ENCODE measurements at regions not wholly inside any gene's neighbourhood (a gene's known extent, or its start where the extent isn't known, plus 50 kb on each side); places are given as distances from the start of the nearest gene placed in this dataset.

DNA sequence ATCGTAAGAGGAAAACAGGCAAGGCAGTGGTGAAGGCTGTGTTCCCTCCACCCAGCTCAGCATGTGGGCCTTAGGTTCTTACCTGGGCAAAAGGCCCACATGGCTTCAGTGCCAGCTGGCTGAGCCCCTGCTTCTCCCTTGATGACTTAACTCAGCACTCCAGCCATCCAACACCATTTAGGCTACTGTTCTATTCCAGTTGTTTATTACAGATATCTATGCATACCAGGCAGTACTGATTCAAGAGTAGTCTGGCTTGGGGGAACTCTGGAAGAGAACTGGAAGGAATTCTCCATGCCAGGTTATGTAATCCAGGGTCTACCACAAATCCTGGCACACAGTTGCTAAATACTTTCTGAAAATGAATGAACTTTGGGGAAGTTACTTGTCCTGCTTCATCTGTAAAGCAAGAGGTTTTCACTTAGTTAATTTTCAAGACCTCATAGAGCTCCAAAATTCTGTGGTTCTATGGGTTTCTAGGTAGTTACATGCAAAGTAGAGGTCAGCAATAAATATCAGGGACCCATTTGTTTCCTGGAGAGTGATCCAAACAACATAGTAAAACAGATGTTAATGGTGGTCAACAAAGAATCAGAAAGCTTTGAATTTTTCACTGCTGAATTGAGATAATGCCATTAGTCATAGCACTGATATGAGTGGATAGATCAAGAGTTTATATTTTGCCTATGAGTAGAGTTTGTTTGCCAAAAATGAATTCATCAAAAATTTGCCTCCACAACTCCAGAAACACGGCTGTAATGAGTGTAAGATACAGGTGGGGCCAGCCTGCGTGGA, 88.2 kb upstream of the OSMR start:
- DNase-seq (ENCODE audit: low spot score): no peak
- H3K4me3 ChIP-seq: no peak overlapping the region
- no peak overlapping the region for H3K27ac ChIP-seq
- TF ChIP-seq, protein P1, sequence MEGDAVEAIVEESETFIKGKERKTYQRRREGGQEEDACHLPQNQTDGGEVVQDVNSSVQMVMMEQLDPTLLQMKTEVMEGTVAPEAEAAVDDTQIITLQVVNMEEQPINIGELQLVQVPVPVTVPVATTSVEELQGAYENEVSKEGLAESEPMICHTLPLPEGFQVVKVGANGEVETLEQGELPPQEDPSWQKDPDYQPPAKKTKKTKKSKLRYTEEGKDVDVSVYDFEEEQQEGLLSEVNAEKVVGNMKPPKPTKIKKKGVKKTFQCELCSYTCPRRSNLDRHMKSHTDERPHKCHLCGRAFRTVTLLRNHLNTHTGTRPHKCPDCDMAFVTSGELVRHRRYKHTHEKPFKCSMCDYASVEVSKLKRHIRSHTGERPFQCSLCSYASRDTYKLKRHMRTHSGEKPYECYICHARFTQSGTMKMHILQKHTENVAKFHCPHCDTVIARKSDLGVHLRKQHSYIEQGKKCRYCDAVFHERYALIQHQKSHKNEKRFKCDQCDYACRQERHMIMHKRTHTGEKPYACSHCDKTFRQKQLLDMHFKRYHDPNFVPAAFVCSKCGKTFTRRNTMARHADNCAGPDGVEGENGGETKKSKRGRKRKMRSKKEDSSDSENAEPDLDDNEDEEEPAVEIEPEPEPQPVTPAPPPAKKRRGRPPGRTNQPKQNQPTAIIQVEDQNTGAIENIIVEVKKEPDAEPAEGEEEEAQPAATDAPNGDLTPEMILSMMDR (IDR thresholded peaks at IDR 0.05): no peak

DNA sequence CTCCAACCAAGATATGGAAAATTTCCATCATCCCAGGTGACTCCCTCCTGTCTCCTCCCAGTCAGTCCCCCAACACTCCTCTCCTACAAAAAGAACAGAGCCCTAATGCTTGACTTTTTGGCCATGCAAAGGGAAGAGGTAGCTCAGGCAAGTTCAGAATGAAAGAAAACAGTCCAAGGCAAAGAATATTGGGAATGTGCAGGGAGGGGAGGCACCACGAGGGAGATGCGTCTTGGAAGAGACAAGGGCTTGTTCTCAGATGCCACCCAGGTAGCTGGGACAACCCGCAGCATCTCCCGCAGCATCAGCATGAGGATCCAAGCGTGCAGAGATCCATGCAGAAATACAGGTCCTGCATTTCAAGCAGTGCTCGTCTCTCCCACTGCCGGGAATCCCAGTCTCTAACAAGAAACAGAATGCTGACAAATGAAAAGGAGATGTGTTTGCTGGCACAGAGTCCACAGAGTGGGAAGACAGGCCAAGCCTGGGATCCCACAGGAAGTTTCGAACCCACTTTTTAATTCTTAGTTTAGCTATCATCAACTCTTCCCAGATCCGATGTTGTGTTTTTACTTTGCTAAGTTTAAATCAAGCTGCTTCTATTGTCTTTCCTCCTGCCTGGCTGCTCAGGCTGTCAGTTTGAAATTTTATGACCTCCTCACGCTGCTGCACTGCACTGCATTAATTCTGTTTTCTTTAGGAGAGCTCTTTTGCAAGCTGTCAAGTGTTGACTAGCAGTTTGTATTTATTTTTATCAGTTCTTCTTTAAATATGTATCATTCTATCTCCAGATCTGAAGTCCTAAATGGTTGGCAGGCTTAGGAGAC, 86.8 kb upstream of the OSMR start:
- TF ChIP-seq, protein P1 (IDR thresholded peaks at IDR 0.05): no peak
- no peak overlapping the region for H3K4me3 ChIP-seq
- DNase-seq (ENCODE audit: low spot score): no peak
- H3K27ac ChIP-seq: no peak overlapping the region

DNA sequence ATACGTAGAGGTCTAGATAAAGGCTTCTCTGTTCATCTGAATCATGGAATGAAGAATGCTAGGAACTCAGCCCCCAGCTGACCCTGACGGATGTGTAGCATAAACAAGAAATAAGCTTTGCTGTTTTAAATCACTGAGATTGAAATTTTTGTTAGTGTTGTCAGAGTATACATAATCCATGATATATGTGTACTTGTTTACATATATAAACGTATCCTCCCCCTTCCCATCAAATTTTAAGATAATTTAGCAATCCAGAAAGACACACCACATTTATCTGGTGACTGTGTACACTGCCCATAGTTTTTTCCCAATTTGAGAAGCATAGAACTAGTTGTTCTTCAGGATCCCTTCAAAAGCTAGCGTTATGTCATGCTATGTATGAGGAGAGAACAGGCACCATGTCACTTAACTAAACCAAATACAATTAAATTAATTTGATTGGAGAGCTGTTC, 80.8 kb upstream of the OSMR start:
- TF ChIP-seq, protein P1 (IDR thresholded peaks at IDR 0.05): no peak
- no peak for DNase-seq (ENCODE audit: low spot score)
- H3K27ac ChIP-seq: no peak overlapping the region
- no peak overlapping the region for H3K4me3 ChIP-seq

DNA sequence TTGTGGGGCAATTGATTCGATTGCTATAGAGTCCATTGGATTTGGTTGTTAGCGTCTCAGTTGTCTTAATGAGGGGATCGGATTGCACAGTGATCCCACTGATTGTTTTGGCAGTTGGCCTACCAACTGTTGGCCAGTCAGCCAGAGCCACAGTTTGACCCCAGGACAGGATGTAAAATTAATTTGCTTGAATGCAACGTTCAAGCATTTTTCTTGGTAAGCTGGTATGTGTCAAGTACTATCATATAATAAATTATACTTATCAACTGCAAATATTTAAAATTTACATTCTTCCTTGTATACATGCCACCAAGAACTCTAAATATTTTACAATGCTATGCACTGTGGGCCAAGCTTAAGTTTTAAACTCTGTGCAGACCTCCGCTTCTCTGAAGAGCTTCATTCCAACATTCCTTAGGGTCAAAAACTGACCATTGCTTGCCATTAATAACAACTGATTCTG, 80.4 kb upstream of the OSMR start:
- no peak overlapping the region for H3K27ac ChIP-seq
- TF ChIP-seq, protein P1 (IDR thresholded peaks at IDR 0.05): no peak
- no peak for DNase-seq (ENCODE audit: low spot score)
- H3K4me3 ChIP-seq: no peak overlapping the region

DNA sequence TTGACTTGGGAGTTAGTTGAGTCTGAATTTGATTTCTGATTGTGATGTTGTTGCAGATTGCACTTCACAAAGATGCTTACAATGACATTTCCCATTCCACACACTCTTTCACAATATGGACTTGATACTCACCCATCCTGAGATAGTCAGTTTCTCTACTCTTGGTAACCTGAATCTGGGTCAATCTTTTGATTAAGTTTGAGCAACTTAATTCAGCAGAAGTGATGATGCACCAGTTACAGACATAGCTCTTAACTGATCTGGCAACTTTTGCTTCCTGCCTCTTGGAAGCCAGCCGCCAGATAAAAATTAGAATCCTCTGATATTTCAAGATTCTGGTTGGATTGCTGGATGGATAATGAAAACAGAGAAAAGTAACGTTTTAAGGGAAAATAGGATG, 79.7 kb upstream of the OSMR start:
- no peak overlapping the region for H3K4me3 ChIP-seq
- TF ChIP-seq, protein P1 (IDR thresholded peaks at IDR 0.05): no peak
- H3K27ac ChIP-seq: no peak overlapping the region
- no peak for DNase-seq (ENCODE audit: low spot score)

DNA sequence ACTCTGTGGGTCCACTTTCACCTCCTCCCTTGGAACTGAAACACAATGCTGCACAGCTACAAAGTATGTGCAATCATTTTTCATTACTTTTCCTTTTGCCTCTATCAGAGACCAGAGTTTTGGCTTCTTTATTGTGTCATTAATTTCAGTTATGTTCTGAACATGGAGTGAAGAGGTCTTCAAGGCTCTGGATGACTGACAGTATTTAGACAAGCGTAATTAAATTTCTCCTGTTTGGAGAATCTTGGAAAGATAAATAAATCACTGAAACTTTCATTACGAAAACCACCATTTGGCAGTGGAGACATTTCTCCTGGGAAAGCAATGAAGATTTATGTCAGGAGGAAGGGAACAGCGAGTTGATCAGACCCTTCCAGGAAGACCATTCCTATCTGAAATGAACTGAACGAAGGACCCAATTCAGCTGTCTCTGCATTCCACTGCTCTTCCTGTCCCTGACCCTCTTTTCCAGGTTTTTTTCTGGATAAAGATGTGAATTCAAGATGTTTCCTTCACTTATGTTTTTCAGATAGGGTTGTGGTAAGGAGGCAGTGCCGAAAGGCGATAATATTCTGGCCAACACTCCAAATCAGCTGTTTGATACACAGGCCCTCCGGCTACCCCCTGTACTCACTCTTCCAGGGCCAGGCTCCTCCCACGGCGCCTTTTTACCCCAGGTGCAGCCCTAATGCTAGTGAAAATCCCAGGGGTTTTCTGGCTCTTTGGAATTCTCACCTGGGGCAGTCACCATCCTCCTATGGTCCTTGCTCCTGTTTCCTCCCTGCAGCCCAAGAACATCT, 77.2 kb upstream of the OSMR start:
- no peak overlapping the region for H3K27ac ChIP-seq
- DNase-seq (ENCODE audit: low spot score): no peak

More for the DNA sequence above, 77.2 kb upstream of the OSMR start:
- H3K4me3 ChIP-seq: no peak overlapping the region
- TF ChIP-seq, protein P1 (IDR thresholded peaks at IDR 0.05): no peak
